ENCODE measurements at regions not wholly inside any gene's neighbourhood (a gene's known extent, or its start where the extent isn't known, plus 50 kb on each side); places are given as distances from the start of the nearest gene placed in this dataset.
"Not testable (repeated sequence)": the region's sequence is repeated elsewhere in the genome, so short reads cannot be mapped to it uniquely, and the experiment has no call there.

DNA sequence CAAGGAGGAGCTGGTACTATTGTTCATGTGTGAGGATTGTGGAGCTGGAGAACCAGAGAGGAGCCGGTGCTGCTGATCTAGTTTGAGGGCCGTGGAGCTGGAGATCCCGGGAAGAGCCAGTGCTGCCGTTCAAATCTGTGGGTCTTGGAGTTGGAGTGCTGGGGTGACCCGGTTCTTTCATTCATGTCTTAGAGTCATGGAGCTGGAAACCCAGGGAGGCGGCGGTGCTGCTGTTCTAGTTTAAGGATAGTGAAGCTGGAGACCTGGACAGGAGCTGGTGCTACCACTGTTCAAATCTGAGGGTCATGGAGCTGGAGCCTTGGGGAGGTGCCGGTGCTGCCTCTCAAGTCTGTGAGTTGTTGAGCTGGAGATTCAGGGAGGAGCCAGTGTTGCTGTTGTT, 88.5 kb upstream of the ZNF479 start:
- Histone ChIP-seq H3K27me3 (no peaks in the 10 kb centered on the region), H3K27ac (no peak overlapping the region), H3K4me1 (no peaks in the 10 kb centered on the region), H3K9me3 (peaks cover 0 to 22% (median 0%) of the 10 kb centered on the region in 3 donors), H3K4me3 (no peak overlapping the region), H3K36me3 (no peaks in the 10 kb centered on the region)
- intact Hi-C loops (cut with DNase I; ENCODE audit: low total_unique reads): no loop called here
- DNase-seq: no peak
- TF ChIP-seq, protein P1, sequence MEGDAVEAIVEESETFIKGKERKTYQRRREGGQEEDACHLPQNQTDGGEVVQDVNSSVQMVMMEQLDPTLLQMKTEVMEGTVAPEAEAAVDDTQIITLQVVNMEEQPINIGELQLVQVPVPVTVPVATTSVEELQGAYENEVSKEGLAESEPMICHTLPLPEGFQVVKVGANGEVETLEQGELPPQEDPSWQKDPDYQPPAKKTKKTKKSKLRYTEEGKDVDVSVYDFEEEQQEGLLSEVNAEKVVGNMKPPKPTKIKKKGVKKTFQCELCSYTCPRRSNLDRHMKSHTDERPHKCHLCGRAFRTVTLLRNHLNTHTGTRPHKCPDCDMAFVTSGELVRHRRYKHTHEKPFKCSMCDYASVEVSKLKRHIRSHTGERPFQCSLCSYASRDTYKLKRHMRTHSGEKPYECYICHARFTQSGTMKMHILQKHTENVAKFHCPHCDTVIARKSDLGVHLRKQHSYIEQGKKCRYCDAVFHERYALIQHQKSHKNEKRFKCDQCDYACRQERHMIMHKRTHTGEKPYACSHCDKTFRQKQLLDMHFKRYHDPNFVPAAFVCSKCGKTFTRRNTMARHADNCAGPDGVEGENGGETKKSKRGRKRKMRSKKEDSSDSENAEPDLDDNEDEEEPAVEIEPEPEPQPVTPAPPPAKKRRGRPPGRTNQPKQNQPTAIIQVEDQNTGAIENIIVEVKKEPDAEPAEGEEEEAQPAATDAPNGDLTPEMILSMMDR (IDR thresholded peaks at IDR 0.05): no peak

DNA sequence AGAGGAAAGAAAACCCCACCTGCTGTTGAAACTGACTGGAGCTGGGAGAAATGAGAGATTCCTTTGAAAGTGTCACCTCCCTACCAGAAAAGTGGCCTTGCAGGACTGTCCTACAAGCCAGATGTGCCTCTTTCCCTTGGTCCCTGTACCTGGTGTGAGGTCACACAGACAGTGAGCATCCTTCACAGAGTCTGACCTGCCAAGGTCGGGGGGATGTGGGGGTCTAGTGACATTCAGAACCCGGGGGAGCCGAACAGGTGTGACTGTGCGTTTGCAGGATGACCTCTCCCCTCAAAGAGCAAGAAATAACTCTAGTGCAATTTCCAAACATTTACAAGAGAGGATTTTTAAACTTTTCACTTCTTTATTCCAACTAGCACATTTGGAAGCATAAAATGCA, 93.4 kb upstream of the ZNF479 start:
- Histone ChIP-seq H3K27me3 (no peaks in the 10 kb centered on the region), H3K4me1 (no peaks in the 10 kb centered on the region), H3K36me3 (no peaks in the 10 kb centered on the region), H3K27ac (no peak overlapping the region), H3K9me3 (peaks cover 0 to 10% (median 0%) of the 10 kb centered on the region in 3 donors), H3K4me3 (no peak overlapping the region)
- DNase-seq: no peak
- TF ChIP-seq, protein P1 (IDR thresholded peaks at IDR 0.05): no peak
- intact Hi-C loops (cut with DNase I; ENCODE audit: low total_unique reads): no loop called here

DNA sequence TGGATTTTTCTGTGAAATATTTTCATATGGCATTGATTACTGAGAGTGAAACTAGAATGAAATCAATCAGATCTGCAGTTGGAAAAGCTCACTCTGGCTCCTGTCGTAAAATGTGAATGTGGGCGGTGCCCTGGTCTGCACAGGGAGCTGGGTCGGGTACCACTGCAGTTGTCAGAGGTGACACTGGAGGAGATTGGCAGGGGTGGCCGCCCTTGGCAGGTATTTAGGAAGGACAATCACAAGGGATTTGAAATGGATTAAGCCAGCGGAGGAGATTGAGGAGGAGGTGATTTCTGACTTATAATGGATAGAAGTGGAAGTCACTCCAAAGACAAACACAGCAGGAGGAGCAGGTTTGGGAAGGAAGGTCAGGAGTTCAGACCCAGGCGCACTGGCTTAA, 109.0 kb upstream of the ZNF479 start:
- intact Hi-C loops (cut with DNase I; ENCODE audit: low total_unique reads); H3K36me3 ChIP-seq; H3K27ac ChIP-seq; DNase-seq; H3K4me1 ChIP-seq; H3K27me3 ChIP-seq; H3K4me3 ChIP-seq: not testable (repeated sequence)
- peaks cover 0 to 44% (median 42%) of the 10 kb centered on the region in 3 donors for H3K9me3 ChIP-seq

DNA sequence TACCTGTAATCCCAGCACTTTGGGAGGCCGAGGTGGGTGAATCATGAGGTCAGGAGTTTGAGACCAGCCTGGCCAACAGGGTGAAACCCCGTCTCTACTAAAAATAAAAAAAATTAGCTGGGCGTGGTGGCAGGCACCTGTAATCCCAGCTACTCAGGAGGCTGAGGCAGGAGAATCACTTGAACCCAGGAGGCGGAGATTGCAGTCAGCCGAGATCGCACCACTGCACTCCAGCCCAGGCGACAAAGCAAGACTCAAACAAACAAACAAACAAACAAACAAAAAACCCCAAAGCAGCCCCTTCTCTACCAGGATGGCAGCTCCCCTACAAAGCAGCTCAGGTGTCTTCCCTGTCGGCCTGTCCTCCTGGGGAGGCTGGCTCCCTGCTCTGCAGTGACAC, 111.3 kb upstream of the ZNF479 start:
- H3K27ac ChIP-seq; H3K27me3 ChIP-seq; intact Hi-C loops (cut with DNase I; ENCODE audit: low total_unique reads); H3K4me1 ChIP-seq; DNase-seq; H3K36me3 ChIP-seq; H3K4me3 ChIP-seq: not testable (repeated sequence)
- peaks cover 0 to 53% (median 35%) of the 10 kb centered on the region in 3 donors for H3K9me3 ChIP-seq

DNA sequence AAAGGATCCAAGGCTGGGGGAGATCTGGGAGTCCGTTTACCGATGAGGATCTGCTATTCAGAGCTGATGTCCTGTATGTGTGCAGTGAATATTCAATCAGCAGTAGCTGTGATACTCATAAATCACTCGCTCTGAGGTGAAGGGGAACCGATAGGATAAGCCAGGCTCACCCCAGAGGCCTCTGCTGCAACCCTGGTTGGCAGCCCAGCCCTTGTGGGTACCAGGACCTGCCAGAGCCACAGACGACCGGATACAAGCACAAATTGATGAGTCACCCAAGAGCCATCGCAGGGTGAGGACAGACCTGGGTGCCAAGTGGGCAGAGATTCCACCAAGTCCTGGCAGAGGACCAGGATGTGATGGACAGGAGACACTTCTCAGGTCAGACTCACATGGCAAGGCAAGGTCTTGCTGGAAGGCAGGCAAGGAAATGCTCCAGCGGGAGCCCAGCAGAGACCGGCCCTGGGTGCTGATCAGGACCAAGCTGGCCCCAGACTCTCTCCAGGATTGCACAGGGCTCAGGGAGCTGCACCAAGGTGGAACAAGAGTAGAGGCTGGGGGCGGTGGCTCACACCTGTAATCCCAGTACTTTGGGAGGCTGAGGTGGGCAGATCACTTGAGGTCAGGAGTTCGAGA, 112.2 kb upstream of the ZNF479 start:
- DNase-seq; H3K27me3 ChIP-seq; H3K27ac ChIP-seq; intact Hi-C loops (cut with DNase I; ENCODE audit: low total_unique reads); H3K36me3 ChIP-seq; H3K4me3 ChIP-seq; H3K4me1 ChIP-seq: not testable (repeated sequence)
- H3K9me3 ChIP-seq: peaks cover 0 to 48% (median 35%) of the 10 kb centered on the region in 3 donors

DNA sequence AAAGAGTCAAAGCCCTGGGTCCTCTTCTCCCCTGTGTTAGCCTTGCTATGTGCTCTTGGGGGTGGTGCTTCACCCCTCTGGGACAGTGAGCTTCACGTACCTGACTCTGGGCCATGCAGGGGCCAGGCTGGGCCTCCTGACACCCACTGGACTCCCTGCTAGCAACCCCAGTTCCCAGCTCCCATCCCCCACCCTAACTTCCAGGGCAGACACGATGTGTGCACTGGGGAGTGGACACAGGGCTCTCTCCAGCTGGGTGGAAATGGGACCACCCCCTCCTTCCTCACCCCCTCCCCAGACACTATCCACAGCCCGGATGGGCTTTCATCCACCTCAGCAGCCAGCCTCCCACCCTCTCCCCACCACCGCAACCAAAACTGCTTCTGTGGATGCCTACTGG, 113.0 kb upstream of the ZNF479 start:
- Histone ChIP-seq H3K4me1 (no peaks in the 10 kb centered on the region), H3K4me3 (no peak overlapping the region), H3K9me3 (peaks cover 0 to 46% (median 35%) of the 10 kb centered on the region in 3 donors), H3K27ac (no peak overlapping the region), H3K36me3 (no peaks in the 10 kb centered on the region), H3K27me3 (no peaks in the 10 kb centered on the region)
- TF ChIP-seq, protein P1 (IDR thresholded peaks at IDR 0.05): no peak
- DNase-seq: no peak
- intact Hi-C loops (cut with DNase I; ENCODE audit: low total_unique reads): no loop called here

DNA sequence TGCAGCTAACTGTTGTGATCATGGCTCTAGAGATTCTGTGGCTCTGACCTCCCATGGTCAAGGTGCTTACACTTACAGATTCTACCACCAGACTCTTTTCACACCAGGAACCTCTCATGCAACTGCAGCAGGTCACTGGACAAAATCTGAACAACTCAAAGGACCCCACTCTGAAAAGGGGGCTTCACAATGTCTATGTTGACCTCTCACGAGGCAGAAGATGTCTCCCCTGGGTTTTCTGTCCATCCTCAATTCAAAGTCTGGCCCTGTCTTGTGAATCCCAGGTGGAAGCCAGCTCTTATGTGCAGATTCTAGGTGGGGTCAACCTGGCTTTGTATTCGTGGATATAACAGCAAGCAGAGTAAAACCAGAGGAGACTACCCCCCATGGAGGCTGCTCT, 118.6 kb upstream of the ZNF479 start:
- peak in 1 of 2 donors; percentile 6 for DNase-seq
- Histone ChIP-seq H3K4me3 (no peak overlapping the region), H3K27ac (no peak overlapping the region), H3K9me3 (peaks cover 0 to 19% (median 8%) of the 10 kb centered on the region in 3 donors), H3K27me3 (no peaks in the 10 kb centered on the region), H3K36me3 (no peaks in the 10 kb centered on the region), H3K4me1 (no peaks in the 10 kb centered on the region)
- TF ChIP-seq, protein P1 (IDR thresholded peaks at IDR 0.05): no peak
- intact Hi-C loops (cut with DNase I; ENCODE audit: low total_unique reads): no loop called here

All from tibial artery (tissue), 4 donors.